ENCODE measurements at regions not wholly inside any gene's neighbourhood (a gene's known extent, or its start where the extent isn't known, plus 50 kb on each side); places are given as distances from the start of the nearest gene placed in this dataset.
"Not testable (repeated sequence)": the region's sequence is repeated elsewhere in the genome, so short reads cannot be mapped to it uniquely, and the experiment has no call there.

GRCh38 chr3:15877813-15878212 lies 80.0 kb upstream of the ANKRD28 start:
- H3K4me3 ChIP-seq = no peak overlapping the region
- no peaks in the 10 kb centered on the region for H3K9me3 ChIP-seq
- H3K27me3 ChIP-seq = no peaks in the 10 kb centered on the region
- no peak for TF ChIP-seq POLR2A (IDR thresholded peaks at IDR 0.05)
- TF ChIP-seq, protein P1, sequence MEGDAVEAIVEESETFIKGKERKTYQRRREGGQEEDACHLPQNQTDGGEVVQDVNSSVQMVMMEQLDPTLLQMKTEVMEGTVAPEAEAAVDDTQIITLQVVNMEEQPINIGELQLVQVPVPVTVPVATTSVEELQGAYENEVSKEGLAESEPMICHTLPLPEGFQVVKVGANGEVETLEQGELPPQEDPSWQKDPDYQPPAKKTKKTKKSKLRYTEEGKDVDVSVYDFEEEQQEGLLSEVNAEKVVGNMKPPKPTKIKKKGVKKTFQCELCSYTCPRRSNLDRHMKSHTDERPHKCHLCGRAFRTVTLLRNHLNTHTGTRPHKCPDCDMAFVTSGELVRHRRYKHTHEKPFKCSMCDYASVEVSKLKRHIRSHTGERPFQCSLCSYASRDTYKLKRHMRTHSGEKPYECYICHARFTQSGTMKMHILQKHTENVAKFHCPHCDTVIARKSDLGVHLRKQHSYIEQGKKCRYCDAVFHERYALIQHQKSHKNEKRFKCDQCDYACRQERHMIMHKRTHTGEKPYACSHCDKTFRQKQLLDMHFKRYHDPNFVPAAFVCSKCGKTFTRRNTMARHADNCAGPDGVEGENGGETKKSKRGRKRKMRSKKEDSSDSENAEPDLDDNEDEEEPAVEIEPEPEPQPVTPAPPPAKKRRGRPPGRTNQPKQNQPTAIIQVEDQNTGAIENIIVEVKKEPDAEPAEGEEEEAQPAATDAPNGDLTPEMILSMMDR (IDR thresholded peaks at IDR 0.05) = no peak
- H3K27ac ChIP-seq = no peak overlapping the region
- intact Hi-C loops (cut with DNase I) = no loop called here
- H3K36me3 ChIP-seq = no peaks in the 10 kb centered on the region
- 92 to 93% methylated on average over 3 to 12 of the region's 20 CpGs for WGBS, 2 donors
- DNase-seq = no peak
- H3K4me1 ChIP-seq = no peaks in the 10 kb centered on the region

GRCh38 chr3:15879787-15880186 lies 82.0 kb upstream of the ANKRD28 start:
- H3K27ac ChIP-seq; DNase-seq; H3K9me3 ChIP-seq; H3K27me3 ChIP-seq; H3K36me3 ChIP-seq; H3K4me3 ChIP-seq; H3K4me1 ChIP-seq; intact Hi-C loops (cut with DNase I): not testable (repeated sequence)
- 100% methylated on average over 2 of the region's 3 CpGs; no CpG with 5 or more reads in 1 of the 2 donors for WGBS, 2 donors

DNA sequence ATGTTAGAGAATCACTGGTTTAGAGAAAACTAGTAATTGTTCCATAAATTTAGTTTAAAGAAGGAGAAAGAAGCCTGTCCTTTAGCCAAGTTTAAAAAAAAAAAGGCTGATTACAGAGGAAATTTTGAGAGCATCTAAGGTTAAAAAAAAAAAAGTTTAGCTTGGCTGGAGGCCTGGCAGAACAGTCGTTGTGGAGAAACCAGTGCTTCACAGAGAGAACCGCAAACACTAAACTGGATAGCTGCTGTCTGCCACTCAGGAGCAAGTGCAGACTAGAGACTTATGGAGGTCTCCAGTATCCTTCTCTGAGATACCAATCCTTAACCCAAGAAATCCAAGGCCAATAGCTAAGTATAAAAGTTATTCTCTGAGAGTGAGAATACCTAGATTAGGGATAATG lies 84.8 kb upstream of the ANKRD28 start:
- DNase-seq = no peak
- intact Hi-C loops (cut with DNase I) = no loop called here
- TF ChIP-seq POLR2A (IDR thresholded peaks at IDR 0.05) = no peak
- TF ChIP-seq, protein P1 (IDR thresholded peaks at IDR 0.05) = no peak
- WGBS, 2 donors = 42 to 53% methylated on average over 2 of the region's 2 CpGs
- Histone ChIP-seq H3K9me3 (no peaks in the 10 kb centered on the region), H3K27ac (no peak overlapping the region), H3K27me3 (no peaks in the 10 kb centered on the region), H3K36me3 (no peaks in the 10 kb centered on the region), H3K4me3 (no peak overlapping the region), H3K4me1 (no peaks in the 10 kb centered on the region)

GRCh38 chr3:15884132-15884531 lies 86.4 kb upstream of the ANKRD28 start:
- no peak overlapping the region for H3K4me3 ChIP-seq
- DNase-seq = no peak
- H3K4me1 ChIP-seq = no peaks in the 10 kb centered on the region
- intact Hi-C loops (cut with DNase I) = no loop called here
- no peak for TF ChIP-seq POLR2A (IDR thresholded peaks at IDR 0.05)
- TF ChIP-seq, protein P1 (IDR thresholded peaks at IDR 0.05) = no peak
- no peaks in the 10 kb centered on the region for H3K36me3 ChIP-seq
- no peak overlapping the region for H3K27ac ChIP-seq
- WGBS, 2 donors = 85 to 100% methylated on average over 1 of the region's 1 CpG
- no peaks in the 10 kb centered on the region for H3K27me3 ChIP-seq
- no peaks in the 10 kb centered on the region for H3K9me3 ChIP-seq

GRCh38 chr3:15886521-15886920 lies 88.7 kb upstream of the ANKRD28 start:
- no peaks in the 10 kb centered on the region for H3K4me1 ChIP-seq
- no peak overlapping the region for H3K4me3 ChIP-seq
- H3K36me3 ChIP-seq = no peaks in the 10 kb centered on the region
- H3K27ac ChIP-seq = no peak overlapping the region
- no peaks in the 10 kb centered on the region for H3K27me3 ChIP-seq
- no peaks in the 10 kb centered on the region for H3K9me3 ChIP-seq
- TF ChIP-seq, protein P1 (IDR thresholded peaks at IDR 0.05) = no peak
- TF ChIP-seq POLR2A (IDR thresholded peaks at IDR 0.05) = no peak
- intact Hi-C loops (cut with DNase I) = no loop called here
- no peak for DNase-seq

DNA sequence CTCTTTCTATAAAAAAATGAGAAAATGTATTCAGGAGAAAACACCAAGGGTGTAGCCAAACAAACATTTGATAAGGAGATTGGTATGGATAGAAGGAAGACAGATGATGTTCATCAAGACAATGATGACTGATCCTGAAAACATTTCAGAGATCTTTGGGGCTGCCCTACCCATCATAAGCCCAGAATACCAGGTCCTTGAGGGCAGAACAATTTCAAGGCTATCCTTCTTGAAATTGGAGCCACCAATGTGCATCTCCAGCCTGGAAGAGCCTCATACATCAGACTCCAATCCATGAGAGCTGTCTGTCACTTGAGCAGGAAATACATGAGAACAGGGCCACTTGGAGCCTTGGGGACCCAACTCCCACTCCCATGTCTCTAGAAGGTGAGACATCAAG lies 89.5 kb upstream of the ANKRD28 start:
- DNase-seq = no peak
- no peak overlapping the region for H3K27ac ChIP-seq
- TF ChIP-seq, protein P1 (IDR thresholded peaks at IDR 0.05) = no peak
- TF ChIP-seq POLR2A (IDR thresholded peaks at IDR 0.05) = no peak
- H3K4me1 ChIP-seq = no peaks in the 10 kb centered on the region
- no peaks in the 10 kb centered on the region for H3K36me3 ChIP-seq
- intact Hi-C loops (cut with DNase I) = no loop called here
- no peaks in the 10 kb centered on the region for H3K27me3 ChIP-seq
- H3K9me3 ChIP-seq = no peaks in the 10 kb centered on the region
- no peak overlapping the region for H3K4me3 ChIP-seq
